VCaP (cell line): ENCODE measurements at regions not wholly inside any gene's neighbourhood (a gene's known extent, or its start where the extent isn't known, plus 50 kb on each side); places are given as distances from the start of the nearest gene placed in this dataset.

Experiments used
- H3K27ac ChIP-seq: fragments of 450-650 bp; 2 replicates; pipeline ENCODE4 v1.5.1; 2017
- TF ChIP-seq, protein P1 (sequence below): fragments of 450-650 bp; conservative IDR thresholded peaks from 2 replicates; pipeline ENCODE4 v1.5.1; 2017; ENCODE audit warnings: mild to moderate bottlenecking, moderate library complexity

DNA sequence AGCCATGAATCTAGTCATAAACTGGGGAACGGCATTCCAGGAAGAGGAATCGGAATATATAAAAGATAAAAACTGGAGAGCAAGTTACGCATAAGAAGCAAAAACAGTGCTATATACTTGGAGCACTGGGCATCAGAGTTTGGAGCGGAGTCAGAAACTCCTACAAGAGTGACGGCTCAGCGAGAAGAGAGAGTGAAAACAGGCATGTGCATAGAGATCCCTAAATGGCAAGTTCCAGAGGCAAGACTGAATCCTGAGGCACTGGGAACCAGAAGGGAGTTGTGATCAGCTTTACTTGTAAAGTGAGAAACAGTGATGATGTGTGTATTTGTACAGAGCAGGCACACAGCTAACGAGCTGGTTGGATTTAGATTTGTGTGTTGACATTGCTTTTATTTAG, 514.4 kb upstream of the TNC start:
- H3K27ac ChIP-seq: no peak overlapping the region
- TF ChIP-seq, protein P1, sequence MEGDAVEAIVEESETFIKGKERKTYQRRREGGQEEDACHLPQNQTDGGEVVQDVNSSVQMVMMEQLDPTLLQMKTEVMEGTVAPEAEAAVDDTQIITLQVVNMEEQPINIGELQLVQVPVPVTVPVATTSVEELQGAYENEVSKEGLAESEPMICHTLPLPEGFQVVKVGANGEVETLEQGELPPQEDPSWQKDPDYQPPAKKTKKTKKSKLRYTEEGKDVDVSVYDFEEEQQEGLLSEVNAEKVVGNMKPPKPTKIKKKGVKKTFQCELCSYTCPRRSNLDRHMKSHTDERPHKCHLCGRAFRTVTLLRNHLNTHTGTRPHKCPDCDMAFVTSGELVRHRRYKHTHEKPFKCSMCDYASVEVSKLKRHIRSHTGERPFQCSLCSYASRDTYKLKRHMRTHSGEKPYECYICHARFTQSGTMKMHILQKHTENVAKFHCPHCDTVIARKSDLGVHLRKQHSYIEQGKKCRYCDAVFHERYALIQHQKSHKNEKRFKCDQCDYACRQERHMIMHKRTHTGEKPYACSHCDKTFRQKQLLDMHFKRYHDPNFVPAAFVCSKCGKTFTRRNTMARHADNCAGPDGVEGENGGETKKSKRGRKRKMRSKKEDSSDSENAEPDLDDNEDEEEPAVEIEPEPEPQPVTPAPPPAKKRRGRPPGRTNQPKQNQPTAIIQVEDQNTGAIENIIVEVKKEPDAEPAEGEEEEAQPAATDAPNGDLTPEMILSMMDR: no peak

DNA sequence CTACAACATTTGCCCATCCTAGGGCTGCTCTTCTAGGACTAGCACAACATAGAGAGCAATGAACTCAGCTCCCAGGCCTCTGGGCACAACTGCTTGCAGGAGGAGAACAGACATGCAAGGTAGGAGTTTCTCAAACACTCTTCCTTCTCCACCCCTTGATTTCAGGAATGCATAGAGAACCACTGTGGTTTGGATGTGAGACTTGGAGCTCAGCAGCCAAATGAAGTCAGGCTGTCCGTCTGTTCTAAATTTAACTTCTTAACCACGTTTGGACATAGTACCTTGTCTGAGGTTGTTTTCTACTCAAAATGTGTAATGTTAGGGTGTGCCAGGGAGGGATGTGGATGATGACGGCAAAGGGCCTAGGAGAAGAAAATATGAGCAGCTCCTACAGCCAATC, 515.1 kb upstream of the TNC start:
- TF ChIP-seq, protein P1: no peak
- no peak overlapping the region for H3K27ac ChIP-seq

DNA sequence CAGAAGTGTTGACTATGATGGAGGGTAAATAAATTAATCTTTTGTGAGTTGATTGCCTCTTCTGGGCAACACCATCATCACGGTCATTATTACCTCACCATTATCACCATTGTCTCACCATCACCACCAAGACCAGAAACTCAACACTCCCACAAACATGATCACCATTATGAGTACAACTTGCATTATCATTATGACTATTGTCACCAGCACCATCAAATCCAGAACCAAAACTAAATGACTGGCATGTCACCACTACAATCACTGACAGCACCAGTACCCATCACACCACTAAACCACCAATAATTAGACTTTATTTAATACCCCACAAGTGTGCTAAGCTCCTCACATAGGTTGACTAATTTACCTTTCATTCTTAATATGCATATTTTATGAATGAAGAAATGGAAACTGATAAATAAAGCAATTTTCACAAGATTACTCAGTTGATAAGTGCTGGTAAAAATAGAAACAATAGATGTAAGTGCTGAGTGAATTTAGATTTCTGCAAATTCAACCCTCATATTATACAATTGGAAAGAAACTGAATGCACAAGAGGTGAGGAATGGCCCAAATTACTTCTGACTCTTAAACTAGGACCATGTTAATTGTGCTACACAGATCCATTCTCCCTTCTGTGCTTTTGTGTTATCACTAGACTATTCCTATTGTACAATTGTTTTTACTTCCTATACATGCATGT, 517.8 kb upstream of the PAPPA start:
- TF ChIP-seq, protein P1: no peak

DNA sequence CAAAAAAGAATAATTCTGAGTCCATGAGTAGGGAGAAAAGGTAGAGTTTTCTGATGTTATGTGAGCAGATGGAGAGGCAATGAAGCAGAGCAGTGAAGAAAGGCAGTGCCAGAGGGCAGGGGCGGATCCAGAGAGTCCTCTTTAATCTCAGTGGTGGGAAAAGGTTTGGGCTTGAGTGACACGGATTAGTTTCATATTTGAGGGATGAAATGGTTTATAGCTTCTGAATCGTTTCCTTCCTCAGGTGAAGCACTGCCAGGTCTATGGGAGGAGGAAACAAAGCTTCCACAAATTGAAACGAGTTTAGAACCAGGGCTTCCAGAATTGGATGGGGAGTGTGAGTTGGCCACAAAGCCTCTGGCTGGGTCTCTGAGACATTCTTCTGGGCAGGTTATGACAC, 517.0 kb upstream of the PAPPA start:
- TF ChIP-seq, protein P1: no peak
- no peak overlapping the region for H3K27ac ChIP-seq

More for the DNA sequence above, 517.8 kb upstream of the PAPPA start:
- no peak overlapping the region for H3K27ac ChIP-seq

DNA sequence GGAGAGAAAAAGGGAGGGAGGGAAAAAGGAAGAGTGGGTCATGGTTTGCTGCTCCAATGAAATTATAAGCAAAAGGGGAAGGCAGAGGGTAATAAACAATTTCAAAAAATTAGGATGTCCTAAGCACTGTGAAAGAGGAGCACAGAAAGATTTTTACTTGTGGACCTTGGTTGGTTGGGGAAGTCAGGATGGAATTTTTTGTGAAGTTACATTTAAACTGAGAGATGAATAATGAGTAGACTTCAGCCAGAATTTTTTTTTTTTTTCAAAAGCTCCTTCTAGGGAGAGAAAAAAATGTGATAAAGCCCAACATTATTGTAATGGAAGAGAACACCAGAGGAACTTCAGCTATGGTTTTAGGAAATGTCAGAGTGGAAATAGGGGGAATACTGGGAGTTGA, 515.9 kb upstream of the PAPPA start:
- H3K27ac ChIP-seq: no peak overlapping the region
- TF ChIP-seq, protein P1: no peak

DNA sequence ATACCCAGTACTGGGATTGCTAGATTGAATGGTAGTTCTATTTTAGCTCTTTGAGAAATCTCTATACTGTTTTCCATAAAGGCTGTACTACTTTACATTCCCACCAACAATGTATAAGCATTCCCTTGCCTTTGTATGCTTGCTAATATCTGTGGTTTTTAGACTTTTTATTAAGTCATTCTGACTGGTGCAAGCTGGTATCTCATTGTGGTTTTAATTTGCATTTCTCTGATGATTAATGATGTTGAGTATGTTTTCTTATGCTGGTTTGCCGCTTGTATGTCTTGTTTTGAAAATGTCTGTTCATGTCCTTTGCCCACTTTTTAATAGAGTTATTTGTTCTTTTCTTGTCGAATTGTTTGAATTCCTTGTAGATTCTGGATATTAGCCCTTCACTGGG, 512.7 kb upstream of the PAPPA start:
- TF ChIP-seq, protein P1: no peak
- H3K27ac ChIP-seq: no peak overlapping the region

DNA sequence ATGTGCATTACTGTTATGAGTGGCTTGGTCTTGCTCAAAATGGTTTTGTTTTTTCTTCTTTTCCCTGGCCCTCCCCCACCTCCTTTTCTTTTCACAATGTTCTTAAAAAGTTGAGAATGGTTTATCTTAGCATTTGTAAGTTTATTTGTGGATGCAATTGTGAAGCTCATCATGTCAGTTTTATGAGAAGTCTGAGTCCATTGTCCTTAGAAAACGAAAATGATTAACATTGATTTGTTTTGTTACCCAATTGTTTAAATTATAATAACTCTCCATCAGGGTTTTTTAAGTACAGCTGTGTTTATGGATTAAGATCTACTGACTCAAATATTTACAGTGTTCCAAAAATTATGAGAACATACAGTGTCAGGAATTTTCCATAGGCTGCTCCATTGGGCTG, 511.3 kb upstream of the PAPPA start:
- no peak overlapping the region for H3K27ac ChIP-seq
- TF ChIP-seq, protein P1: no peak
